Vagina (tissue), 2 donors: ENCODE measurements at regions not wholly inside any gene's neighbourhood (a gene's known extent, or its start where the extent isn't known, plus 50 kb on each side); places are given as distances from the start of the nearest gene placed in this dataset.

ENCODE experiments used
- POLR2A ChIP-seq, 2 donors: fragments of 450-650 bp; IDR thresholded peaks; one replicate each; pipeline ENCODE4 v1.6.1; 2017; ENCODE audit warnings: antibody characterized with exemption in 2 of 2, mild to moderate bottlenecking in 2 of 2, moderate library complexity in 2 of 2
- POLR2AphosphoS5 ChIP-seq, 2 donors: sonication (generic); formaldehyde crosslinking; IDR thresholded peaks; one replicate each; pipeline ENCODE4 v1.9.0; 2017; ENCODE audit warnings: antibody characterized with exemption in 2 of 2, mild to moderate bottlenecking in 2 of 2, low read depth in 1 of 2; ENCODE audit not compliant: insufficient read depth in 1 of 2
- TF ChIP-seq, protein P1 (sequence below), 3 experiments: fragments of 450-650 bp in 2 of 3; fragments of 200-600 bp in 1 of 3; sonication (generic) in 1 of 3; IDR thresholded peaks; one replicate each; pipeline ENCODE4 v1.5.1; 2017 to 2019; ENCODE audit warnings: antibody characterized with exemption in 3 of 3, mild to moderate bottlenecking in 2 of 3, moderate library complexity in 2 of 3

DNA sequence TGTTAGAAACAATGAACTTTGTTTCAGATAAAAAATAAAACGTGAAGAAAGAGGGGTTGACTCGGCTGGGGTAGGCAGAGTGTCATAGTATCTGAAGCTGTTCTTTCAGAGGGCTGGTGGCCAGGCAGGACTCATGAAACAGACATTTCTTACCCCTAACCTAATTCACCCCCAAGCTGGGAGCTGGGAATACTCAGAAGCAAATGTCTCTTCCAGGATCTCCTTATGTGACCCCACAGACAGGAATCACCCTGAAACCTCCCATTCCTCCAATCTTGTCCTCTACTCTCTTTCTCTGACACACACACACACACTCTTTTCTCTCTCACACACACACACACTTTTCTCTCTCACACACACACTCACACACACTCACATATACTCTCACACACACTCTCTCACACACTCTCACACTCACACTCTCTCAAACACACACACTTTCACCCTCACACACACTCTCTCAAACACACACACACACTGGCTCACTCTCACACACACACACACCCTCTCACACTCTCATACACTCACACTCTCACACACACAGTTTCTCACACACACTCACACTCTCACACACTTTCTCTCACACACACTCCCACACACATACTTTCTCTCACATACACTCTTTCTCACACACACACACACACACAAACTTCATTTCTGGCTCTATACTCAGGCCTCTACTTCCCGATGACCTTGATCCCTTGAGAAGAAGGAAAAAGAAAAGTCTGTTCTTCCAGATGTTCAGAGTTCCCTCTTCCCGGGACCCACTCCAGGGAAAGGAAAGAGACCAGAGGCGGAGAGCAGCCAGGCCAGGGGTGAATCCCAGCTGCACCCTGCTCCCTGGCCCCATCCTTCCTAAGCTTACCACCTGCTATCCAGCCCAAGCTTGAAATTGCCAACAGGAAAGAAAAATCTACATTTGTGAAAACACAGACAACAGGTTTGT, 167.7 kb downstream of the TXNL1 start:
- no peak for TF ChIP-seq POLR2AphosphoS5 (IDR thresholded peaks at IDR 0.05; ENCODE audit: insufficient read depth in 1 of 2, low read depth in 1 of 2)
- no peak for TF ChIP-seq POLR2A (IDR thresholded peaks at IDR 0.05)
- TF ChIP-seq, protein P1, sequence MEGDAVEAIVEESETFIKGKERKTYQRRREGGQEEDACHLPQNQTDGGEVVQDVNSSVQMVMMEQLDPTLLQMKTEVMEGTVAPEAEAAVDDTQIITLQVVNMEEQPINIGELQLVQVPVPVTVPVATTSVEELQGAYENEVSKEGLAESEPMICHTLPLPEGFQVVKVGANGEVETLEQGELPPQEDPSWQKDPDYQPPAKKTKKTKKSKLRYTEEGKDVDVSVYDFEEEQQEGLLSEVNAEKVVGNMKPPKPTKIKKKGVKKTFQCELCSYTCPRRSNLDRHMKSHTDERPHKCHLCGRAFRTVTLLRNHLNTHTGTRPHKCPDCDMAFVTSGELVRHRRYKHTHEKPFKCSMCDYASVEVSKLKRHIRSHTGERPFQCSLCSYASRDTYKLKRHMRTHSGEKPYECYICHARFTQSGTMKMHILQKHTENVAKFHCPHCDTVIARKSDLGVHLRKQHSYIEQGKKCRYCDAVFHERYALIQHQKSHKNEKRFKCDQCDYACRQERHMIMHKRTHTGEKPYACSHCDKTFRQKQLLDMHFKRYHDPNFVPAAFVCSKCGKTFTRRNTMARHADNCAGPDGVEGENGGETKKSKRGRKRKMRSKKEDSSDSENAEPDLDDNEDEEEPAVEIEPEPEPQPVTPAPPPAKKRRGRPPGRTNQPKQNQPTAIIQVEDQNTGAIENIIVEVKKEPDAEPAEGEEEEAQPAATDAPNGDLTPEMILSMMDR (IDR thresholded peaks at IDR 0.05) = no peak
